HCEC 1CT (cell line): ENCODE measurements at regions not wholly inside any gene's neighbourhood (a gene's known extent, or its start where the extent isn't known, plus 50 kb on each side); places are given as distances from the start of the nearest gene placed in this dataset.

ENCODE experiments used
- DNase-seq: peaks from one replicate; pipeline ENCODE4 v3.0.0-alpha.2; 2017

- DNase-seq = no peak
Observed at GRCh38 chr13:106382534-106382933, 152.9 kb downstream of the EFNB2 start.

DNA sequence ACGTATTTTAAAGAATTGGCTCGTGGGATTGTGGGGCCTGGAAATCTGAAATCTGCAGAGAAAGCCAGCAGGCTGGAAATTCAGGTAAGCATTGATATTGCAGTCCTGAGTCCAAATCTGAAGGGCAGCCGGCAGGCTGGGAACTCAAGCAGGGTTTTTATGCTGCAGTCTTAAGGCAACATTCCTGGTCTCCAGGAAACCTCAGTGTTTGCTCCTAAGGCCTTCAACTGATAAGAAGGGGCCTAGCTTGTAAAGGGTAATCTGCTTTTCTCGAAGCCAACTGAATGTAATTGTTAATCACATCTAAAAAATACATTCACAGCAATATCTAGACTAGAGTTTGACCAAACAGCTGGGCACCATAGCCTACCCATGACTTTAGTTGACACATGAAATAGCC lies 154.4 kb downstream of the EFNB2 start:
- DNase-seq = no peak

DNA sequence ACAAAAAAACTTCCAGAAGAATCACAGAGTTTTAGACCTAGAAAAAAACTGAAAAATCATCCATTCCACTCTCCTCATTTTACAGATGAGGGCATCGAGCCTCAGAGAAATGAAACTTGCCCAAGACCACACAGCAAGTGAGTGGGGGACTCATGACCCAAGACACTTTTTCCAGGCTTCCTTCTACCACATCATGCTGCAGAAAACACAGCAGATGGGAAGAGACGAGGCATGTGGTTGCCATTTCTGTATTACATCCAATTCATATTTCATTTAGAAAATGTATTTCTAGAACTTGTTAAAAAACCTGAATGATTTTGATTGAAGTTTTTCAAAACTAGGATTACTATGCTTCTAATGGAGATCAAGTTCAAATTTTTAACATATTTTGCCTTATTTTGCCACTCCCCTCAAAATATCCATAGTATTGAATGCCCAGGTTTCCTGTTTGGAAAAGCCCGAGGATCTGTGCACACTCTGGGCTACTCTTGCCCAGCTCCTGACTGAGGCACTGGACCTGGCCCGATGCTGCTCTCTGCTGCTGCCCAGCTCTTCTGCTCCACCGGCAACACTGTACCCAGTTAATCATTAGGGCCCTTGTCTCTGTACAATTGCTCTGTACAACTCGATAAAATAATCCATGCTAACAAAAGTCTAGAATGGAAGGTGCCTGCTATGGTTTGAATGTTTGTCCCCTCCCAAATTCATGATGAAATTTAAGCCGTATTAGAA lies 157.4 kb downstream of the EFNB2 start:
- DNase-seq = no peak

DNA sequence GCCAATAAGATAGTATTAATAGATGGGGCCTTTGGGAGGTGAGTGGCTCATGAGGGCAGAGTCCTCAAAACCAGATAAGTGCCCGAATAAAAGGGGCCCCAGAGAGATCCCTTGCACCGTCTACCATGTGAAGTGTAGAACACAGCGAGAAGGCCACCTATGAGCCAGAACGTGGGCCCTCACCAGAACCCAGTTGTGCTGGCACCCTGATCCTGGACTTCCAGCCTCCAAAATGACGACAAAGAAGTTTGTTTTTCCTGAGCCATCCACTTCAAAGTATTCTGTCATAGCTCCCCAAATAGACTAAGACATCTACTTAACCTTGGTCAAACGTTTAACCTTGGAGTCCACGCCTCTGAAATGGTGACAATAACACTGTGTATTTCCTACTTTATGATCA lies 158.1 kb downstream of the EFNB2 start:
- DNase-seq = no peak

- peak; percentile 72 for DNase-seq
Observed at GRCh38 chr13:106376401-106377112, 158.9 kb downstream of the EFNB2 start.

- no peak for DNase-seq
Observed at GRCh38 chr13:106375085-106375484, 160.4 kb downstream of the EFNB2 start.

DNA sequence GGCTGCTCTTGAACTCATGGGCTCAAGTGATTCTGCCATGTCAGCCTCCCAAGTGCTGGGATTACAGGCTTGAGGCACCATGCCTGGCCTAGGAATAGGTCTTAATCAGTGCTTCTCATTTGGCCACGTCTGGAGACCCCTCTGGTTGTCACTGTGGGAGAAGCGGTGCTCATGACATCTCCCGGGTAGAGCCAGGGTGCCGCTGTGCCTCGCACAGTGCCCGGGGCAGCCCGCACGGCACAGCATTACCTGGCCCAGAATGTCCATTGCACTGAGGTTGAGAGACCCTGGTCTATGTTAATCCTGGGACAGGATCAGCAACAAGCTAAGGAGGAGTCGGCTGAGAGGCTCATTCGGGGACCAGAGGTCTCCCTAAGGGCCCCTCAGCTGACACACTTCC lies 160.8 kb downstream of the EFNB2 start:
- DNase-seq = no peak

GRCh38 chr13:106373989-106374572 lies 161.4 kb downstream of the EFNB2 start:
- DNase-seq = peak; percentile 6

GRCh38 chr13:106373304-106373988 lies 162.0 kb downstream of the EFNB2 start:
- DNase-seq = no peak

DNA sequence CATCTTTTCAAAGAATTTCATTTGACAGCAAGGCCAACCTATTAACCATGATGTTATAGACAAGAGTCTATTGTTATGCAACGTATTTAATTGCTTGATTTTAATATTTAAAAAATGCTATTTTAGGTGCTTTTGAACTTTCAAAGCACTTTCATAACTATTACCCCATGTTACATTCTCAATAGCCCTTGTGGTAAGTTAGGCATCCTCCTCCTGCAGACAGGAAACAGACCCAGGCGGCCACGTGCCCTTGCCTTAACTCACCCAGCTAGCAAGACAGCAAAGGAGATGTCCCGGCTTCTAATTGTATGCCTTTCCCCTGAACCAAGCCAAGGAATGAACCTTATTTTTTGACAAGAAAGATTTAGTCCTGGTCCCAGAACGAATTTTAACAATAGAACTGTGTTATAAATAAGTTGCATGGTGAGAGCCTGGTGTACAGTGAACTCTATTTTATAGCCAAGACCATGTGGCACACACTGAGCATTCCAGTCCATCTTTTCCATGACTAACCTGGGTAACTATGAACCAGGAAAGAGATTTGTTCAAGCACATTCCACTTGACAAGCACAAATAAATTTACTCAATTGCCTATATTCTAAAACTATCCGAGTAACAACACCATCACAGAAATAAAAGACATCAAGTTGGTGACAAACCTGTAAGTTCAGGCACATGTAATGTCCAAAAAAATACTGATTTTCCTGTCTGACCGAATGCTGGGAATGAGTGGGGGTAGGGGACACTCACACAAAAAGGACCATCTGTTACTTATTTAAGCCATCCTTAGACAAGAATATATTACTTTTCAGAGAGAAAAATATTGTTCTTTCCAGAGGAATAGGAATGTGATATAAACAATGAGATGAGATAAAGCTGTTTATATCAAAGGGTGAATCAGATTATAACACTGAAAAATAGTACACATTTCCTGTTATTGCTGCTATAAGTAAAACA lies 163.0 kb downstream of the EFNB2 start:
- DNase-seq = peak; percentile 25

- no peak for DNase-seq
Observed at GRCh38 chr13:106371024-106371423, 164.4 kb downstream of the EFNB2 start.

GRCh38 chr13:106369858-106370257 lies 165.6 kb downstream of the EFNB2 start:
- DNase-seq = no peak

DNA sequence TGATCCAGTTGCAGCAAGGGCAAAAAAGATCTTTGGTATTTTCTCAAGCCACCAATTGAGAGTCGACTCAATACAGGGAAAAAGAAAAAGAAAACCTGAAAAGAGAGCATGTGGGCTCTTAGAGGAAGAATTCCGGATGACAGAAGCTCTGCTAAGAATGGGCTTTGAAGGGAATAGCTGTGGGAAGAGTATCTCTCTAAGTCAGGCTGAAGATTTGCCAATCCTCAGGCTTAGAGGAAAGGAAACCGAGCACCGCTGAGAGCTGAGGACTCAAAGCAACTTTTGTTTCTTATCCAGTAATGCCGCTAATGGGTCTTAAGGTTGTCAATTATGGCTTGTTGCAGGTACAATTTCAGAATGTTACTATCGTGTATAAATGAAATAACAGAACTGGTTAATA lies 166.4 kb downstream of the EFNB2 start:
- no peak for DNase-seq

DNA sequence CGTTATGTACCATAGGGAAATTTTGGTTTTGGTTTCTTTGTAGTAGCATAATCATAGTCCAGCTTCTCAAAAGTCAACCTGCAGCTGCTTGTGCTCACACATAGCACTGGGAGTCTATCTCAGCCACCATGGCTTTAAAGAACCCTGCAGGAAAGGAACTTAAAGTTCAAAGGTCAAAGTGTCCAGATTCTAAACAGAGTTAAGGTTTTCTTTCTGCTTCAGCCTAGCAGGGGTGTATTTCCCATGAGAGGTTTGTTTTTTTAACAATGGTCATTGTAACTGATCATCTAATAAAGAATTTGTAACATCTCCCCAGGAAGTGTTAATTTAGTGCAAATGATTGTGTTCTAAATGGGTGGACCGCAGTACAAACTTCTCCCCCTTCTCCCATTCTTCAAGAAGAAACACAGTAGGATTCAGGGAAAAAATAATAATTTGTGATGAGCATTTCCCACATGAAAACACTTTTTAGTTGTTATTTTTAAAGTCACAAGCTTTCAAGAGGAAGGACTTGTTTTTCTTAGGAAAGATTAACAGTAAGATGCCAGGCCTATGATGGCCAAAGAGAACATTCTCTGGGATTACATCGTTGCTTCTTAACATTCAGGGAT lies 168.0 kb downstream of the EFNB2 start:
- no peak for DNase-seq

GRCh38 chr13:106362707-106363106 lies 172.8 kb downstream of the EFNB2 start:
- no peak for DNase-seq

DNA sequence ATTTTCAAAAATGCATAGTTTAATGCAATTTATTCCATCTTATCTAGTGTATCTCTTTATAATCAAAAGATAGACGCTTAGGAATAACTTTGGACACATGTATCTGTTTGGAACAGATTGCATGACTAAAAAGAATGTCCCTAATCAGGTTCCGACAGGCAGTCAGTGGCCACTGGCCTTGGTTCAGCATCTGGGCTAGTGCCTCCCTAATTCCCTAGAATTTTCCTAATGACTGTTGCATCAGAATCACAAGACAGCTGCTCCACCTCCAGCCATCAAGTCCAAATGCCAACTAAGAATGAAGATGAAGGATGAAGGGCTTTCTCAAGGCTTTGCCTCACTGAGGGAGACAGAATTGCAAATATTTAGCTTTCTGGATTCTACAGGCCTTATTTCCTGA lies 173.8 kb downstream of the EFNB2 start:
- no peak for DNase-seq

- DNase-seq = no peak
Observed at GRCh38 chr13:106357198-106357597, 178.3 kb downstream of the EFNB2 start.

DNA sequence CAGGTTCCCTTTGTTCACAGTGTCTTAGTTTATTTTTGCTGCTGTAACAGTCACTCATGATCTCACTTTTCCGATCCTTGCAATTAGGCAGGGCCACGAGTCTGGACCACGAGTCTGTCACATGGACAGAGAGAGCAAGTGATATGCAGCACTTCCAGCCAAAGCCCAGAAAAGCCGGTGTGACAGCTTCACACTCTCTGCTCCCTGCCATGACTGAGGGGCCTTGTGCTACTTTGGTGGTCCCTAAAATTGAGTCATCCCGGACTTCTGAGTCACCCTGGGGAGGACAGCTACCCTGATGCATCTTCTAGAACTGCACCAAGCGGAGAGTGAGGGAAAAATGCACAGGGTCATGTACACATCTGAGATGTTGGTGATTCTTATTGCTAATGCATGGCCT lies 179.6 kb downstream of the EFNB2 start:
- DNase-seq = no peak

GRCh38 chr13:106354961-106355360 lies 180.5 kb downstream of the EFNB2 start:
- no peak for DNase-seq

DNA sequence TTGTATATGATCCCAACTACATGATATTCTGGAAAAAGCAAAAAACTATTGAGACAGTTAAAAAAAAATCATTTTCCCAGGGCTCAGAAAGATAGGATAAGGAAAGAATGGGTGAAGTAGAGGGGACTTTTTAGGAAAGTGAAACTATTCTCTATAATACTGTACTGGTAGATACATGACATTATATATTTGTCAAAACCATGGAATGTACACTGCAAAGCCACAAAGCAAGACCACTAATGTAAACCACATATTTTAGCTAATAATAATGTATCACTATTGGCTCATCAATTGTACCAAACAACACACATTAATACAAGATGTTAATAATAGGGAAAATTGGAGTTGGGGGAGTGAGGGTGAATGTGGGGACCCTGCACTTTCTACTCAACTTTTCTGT lies 182.6 kb downstream of the EFNB2 start:
- no peak for DNase-seq

DNA sequence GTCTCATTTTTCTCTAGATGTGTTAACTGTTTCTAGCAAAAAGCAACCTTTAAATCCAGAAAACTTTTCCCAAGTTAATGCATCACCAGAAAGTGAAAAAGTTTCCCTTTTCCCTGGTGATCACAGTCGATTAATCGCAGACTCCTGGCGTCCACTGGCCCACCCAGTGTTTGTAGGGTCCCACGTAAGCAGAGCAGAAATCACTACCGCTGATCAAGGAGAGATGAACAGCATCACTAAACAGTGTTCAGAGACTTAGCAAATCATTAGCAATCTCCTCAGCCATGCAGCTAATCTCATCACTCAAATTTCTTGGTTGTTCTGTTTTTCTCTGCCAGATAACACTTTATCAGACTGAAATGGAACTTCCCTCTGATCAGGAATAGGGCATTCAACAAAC lies 184.2 kb downstream of the EFNB2 start:
- no peak for DNase-seq

GRCh38 chr13:106350208-106350607 lies 185.3 kb downstream of the EFNB2 start:
- DNase-seq = no peak
